ENCODE measurements at regions not wholly inside any gene's neighbourhood (a gene's known extent, or its start where the extent isn't known, plus 50 kb on each side); places are given as distances from the start of the nearest gene placed in this dataset.

DNA sequence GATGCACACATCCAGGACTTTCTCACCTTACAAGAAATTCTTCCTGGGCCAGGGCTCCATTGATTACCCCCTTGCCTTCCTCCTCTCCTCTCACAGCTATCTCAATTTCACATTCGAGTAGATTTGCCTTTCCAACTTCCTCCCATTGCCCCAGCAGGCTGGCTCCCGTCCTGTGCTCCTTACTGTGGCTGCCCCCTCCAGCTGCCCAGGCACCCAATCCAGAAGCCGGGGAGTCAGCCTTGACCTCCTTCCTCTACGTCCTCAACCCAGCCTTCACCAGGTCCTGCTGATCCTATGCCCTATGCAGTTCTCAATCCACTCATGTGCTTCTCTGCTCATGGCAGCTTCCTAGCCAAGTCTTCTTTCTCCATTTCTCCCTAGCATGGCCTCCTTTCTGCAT, 85.7 kb upstream of the GPR26 start:
- DNase-seq: no peak
- TF ChIP-seq EP300 (IDR thresholded peaks at IDR 0.05) (no peak), POLR2A (IDR thresholded peaks at IDR 0.05) (no peak), POLR2AphosphoS5 (IDR thresholded peaks at IDR 0.05) (no peak)
- TF ChIP-seq, protein P1, sequence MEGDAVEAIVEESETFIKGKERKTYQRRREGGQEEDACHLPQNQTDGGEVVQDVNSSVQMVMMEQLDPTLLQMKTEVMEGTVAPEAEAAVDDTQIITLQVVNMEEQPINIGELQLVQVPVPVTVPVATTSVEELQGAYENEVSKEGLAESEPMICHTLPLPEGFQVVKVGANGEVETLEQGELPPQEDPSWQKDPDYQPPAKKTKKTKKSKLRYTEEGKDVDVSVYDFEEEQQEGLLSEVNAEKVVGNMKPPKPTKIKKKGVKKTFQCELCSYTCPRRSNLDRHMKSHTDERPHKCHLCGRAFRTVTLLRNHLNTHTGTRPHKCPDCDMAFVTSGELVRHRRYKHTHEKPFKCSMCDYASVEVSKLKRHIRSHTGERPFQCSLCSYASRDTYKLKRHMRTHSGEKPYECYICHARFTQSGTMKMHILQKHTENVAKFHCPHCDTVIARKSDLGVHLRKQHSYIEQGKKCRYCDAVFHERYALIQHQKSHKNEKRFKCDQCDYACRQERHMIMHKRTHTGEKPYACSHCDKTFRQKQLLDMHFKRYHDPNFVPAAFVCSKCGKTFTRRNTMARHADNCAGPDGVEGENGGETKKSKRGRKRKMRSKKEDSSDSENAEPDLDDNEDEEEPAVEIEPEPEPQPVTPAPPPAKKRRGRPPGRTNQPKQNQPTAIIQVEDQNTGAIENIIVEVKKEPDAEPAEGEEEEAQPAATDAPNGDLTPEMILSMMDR (IDR thresholded peaks at IDR 0.05): no peak
- Histone ChIP-seq H3K4me1 (peaks cover 0 to 25% (median 18%) of the 10 kb centered on the region in 4 donors), H3K9me3 (no peaks in the 10 kb centered on the region), H3K27me3 (no peaks in the 10 kb centered on the region), H3K36me3 (no peaks in the 10 kb centered on the region), H3K27ac (no peak overlapping the region), H3K4me3 (no peak overlapping the region)
- 52 to 66% methylated on average over 4 of the region's 4 CpGs for WGBS, 2 donors
- intact Hi-C loops (cut with DNase I): loop anchor here (5.0 kb wide), 3 partner anchors 167 to 807 kb away; no protein-coding TSS in a partner anchor

DNA sequence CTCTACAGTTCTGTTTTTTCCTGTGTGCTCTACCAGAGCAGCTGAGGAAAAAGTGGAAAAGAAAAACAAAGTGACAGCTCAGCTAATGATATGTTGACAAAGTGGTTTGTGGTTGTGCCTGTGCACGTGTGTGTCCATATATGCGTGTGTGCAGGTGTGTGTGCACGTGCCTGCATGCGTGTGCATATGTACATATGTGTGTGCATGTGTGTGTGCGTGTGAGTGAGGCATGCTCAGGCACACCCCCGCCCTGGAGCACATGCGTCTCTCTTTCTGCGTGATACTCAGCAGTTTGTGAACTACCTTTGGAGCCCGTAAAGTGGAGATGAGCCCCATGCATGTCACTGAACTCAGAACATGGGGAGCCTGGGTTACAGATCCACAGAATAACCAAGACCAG, 84.5 kb upstream of the GPR26 start:
- no peaks in the 10 kb centered on the region for H3K36me3 ChIP-seq
- H3K4me1 ChIP-seq: peaks cover 0 to 25% (median 18%) of the 10 kb centered on the region in 4 donors
- no peaks in the 10 kb centered on the region for H3K27me3 ChIP-seq
- WGBS, 2 donors: 67% methylated on average over 9 of the region's 9 CpGs
- DNase-seq: no peak
- TF ChIP-seq EP300 (IDR thresholded peaks at IDR 0.05): no peak
- H3K4me3 ChIP-seq: no peak overlapping the region
- intact Hi-C loops (cut with DNase I): loop anchor here (1.0 to 5.0 kb wide), 4 partner anchors 166 to 806 kb away; no protein-coding TSS in a partner anchor
- H3K27ac ChIP-seq: no peak overlapping the region
- no peaks in the 10 kb centered on the region for H3K9me3 ChIP-seq

DNA sequence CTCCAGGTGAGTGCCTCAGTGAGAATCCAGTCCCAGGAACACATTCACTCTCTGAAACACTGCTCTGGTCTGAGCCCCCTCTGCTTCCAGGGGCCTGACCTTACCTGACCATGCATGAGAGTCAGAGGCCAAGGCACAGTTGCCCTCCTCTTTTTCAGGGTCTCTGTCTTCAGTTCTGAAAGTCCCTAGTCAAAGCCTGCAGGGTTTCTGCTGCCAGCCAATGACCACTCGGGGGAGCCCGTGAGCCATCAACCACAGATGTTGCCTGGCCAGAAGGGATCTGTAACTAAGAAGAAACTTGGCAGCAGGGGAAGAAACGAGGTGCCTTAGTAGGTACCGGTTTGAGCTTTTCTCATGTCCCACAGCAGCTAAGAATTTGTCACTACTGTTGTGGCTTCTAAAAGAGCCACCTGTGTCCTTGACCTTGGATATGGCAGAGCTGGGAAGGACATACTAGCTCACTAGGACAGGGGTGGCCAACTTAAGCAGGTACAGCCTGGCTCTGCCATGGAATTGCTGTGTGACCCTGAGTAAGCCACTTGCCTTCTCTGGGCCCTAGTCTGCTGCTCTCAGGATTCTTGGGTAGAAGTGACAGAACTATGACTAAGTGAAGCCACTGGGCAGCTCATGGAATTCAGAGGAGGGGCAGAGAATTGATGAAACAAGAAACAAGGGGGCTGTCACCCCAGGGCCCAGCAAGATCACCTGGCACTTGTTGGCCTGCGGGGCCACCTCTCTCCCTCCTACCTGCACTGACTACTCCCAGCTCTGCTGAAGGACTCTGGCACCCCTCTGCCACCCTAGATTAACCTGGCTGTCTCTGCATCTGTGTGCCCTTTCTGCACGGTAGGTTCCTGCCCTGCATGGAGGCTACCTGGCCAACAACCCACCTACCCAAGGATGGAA, 83.8 kb upstream of the GPR26 start:
- WGBS, 2 donors: 17 to 27% methylated on average over 6 of the region's 6 CpGs
- H3K27ac ChIP-seq: no peak overlapping the region
- no peaks in the 10 kb centered on the region for H3K36me3 ChIP-seq
- intact Hi-C loops (cut with DNase I): loop anchor here (1.0 to 5.0 kb wide), 4 partner anchors 165 to 805 kb away; no protein-coding TSS in a partner anchor
- peak; percentile 89 for DNase-seq
- H3K27me3 ChIP-seq: no peaks in the 10 kb centered on the region
- no peaks in the 10 kb centered on the region for H3K9me3 ChIP-seq
- TF ChIP-seq EP300 (IDR thresholded peaks at IDR 0.05): no peak
- TF ChIP-seq, protein P1 (IDR thresholded peaks at IDR 0.05): peak; percentile 72 to 85 (median 76)
- TF ChIP-seq POLR2A (IDR thresholded peaks at IDR 0.05): no peak
- peaks cover 0 to 25% (median 18%) of the 10 kb centered on the region in 4 donors for H3K4me1 ChIP-seq
- H3K4me3 ChIP-seq: no peak overlapping the region

DNA sequence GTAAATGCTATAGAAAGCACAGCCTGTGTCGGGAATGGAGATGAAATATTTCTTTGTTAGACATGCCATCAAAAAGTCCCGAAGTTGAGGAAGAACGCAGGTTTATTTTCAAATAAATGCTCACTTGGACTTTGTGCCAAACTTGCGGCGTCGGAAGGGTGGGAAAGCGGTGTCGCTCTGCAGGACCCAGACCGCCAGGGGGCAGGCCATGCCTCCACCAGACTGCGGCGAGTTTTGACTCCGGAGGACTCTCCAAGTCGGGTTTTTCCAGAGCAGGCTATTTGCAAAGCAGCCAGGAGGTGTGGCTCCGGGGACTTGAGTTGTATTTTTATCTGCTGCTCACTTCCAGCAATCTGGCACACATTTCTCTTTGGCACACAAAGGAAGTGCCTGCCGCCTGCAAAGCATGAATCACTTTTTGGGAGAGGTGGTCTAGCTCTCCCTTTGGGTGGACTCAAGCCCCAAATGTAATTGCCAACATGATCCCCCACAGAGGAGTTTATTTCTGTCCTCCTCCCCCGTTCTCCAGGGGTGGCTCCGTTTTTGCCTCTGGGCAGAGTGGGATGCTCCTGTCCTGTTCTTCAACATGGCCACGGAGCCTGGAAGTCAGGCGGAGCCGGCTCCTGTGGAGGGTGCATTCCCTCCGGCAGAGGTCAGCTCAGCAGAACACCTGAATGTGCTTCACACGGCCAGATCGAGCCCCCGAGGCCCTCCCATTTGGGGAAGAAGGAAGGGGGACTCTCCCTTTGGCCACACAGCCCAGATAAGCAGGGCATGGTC, 82.3 kb upstream of the GPR26 start:
- TF ChIP-seq, protein P1 (IDR thresholded peaks at IDR 0.05): peak; percentile 78 to 88 (median 82)
- TF ChIP-seq EP300 (IDR thresholded peaks at IDR 0.05) (no peak), POLR2A (IDR thresholded peaks at IDR 0.05) (no peak), POLR2AphosphoS5 (IDR thresholded peaks at IDR 0.05) (peak in 2 of 4 donors; percentile 46 to 47)
- no peaks in the 10 kb centered on the region for H3K36me3 ChIP-seq
- DNase-seq: peak; percentile 96
- peaks cover 0 to 25% (median 18%) of the 10 kb centered on the region in 4 donors for H3K4me1 ChIP-seq
- H3K27me3 ChIP-seq: no peaks in the 10 kb centered on the region
- peak overlapping the region in 1 of 4 donors; percentile 22 for H3K4me3 ChIP-seq
- no peaks in the 10 kb centered on the region for H3K9me3 ChIP-seq
- peak overlapping the region; percentile 53 to 80 (median 70) for H3K27ac ChIP-seq
- intact Hi-C loops (cut with DNase I): loop anchor here (5.0 kb wide), 3 partner anchors 163 to 803 kb away; no protein-coding TSS in a partner anchor
- 10 to 18% methylated on average over 24 of the region's 24 CpGs for WGBS, 2 donors

DNA sequence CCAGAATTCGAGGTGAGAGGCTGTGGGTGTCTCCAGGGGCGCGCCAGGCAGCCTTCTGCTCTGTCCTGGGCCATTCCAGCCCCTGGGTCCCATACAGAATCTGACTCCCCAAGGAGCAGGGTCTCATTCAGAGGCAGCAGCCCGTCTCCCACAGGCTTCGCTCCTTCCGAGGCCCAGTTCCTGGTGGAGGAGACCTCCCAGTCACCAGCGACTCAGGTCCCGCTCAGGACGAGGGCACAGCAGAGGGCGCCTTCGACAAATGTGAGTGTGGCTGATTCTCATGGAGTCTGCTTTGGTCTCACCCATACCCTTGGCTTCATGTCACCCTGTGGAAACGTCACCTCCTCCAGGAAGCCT, 81.8 kb upstream of the GPR26 start:
- Histone ChIP-seq H3K9me3 (no peaks in the 10 kb centered on the region), H3K27ac (peak overlapping the region; percentile 53 to 80 (median 70)), H3K36me3 (no peaks in the 10 kb centered on the region), H3K4me1 (peaks cover 0 to 25% (median 18%) of the 10 kb centered on the region in 4 donors), H3K4me3 (peak overlapping the region in 1 of 4 donors; percentile 22), H3K27me3 (no peaks in the 10 kb centered on the region)
- 84 to 86% methylated on average over 12 of the region's 12 CpGs for WGBS, 2 donors
- TF ChIP-seq, protein P1 (IDR thresholded peaks at IDR 0.05): no peak
- no peak for TF ChIP-seq POLR2AphosphoS5 (IDR thresholded peaks at IDR 0.05)
- no peak for TF ChIP-seq EP300 (IDR thresholded peaks at IDR 0.05)
- TF ChIP-seq POLR2A (IDR thresholded peaks at IDR 0.05): no peak
- intact Hi-C loops (cut with DNase I): loop anchor here (5.0 kb wide), 3 partner anchors 163 to 803 kb away; no protein-coding TSS in a partner anchor
- DNase-seq: no peak

Data from sigmoid colon (tissue), 6 donors.